ENCODE measurements at regions not wholly inside any gene's neighbourhood (a gene's known extent, or its start where the extent isn't known, plus 50 kb on each side); places are given as distances from the start of the nearest gene placed in this dataset.
A peak's percentile ranks its signal among the peaks of the same experiment; 100 is the strongest.

- no peaks in the 10 kb centered on the region for H3K4me1 ChIP-seq
- no peaks in the 10 kb centered on the region for H3K9me3 ChIP-seq
- no peak for TF ChIP-seq POLR2A (IDR thresholded peaks at IDR 0.05)
- no peak for TF ChIP-seq CTCF (IDR thresholded peaks at IDR 0.05)
- H3K36me3 ChIP-seq: no peaks in the 10 kb centered on the region
- no peak overlapping the region for H3K4me3 ChIP-seq
- H3K27ac ChIP-seq: no peak overlapping the region
- no peak for DNase-seq
- no peaks in the 10 kb centered on the region for H3K27me3 ChIP-seq
- intact Hi-C loops (cut with DNase I; ENCODE audit: low total_unique reads): no loop called here
Measured at GRCh38 chr15:95451938-95452337, 878.6 kb upstream of the NR2F2 start.

- Histone ChIP-seq H3K4me1 (no peaks in the 10 kb centered on the region), H3K27me3 (no peaks in the 10 kb centered on the region), H3K27ac (no peak overlapping the region), H3K9me3 (no peaks in the 10 kb centered on the region), H3K36me3 (no peaks in the 10 kb centered on the region), H3K4me3 (no peak overlapping the region)
- no peak for DNase-seq
- intact Hi-C loops (cut with DNase I; ENCODE audit: low total_unique reads): no loop called here
- no peak for TF ChIP-seq CTCF (IDR thresholded peaks at IDR 0.05)
- TF ChIP-seq POLR2A (IDR thresholded peaks at IDR 0.05): no peak
Measured at GRCh38 chr15:95454403-95455262, 875.9 kb upstream of the NR2F2 start.

GRCh38 chr15:95457520-95457919, 873.0 kb upstream of the NR2F2 start:
- H3K4me1 ChIP-seq: no peaks in the 10 kb centered on the region
- intact Hi-C loops (cut with DNase I; ENCODE audit: low total_unique reads): no loop called here
- no peaks in the 10 kb centered on the region for H3K9me3 ChIP-seq
- no peaks in the 10 kb centered on the region for H3K36me3 ChIP-seq
- DNase-seq: no peak
- H3K27ac ChIP-seq: peak overlapping the region in 1 of 2 donors; percentile 24
- no peak overlapping the region for H3K4me3 ChIP-seq
- TF ChIP-seq CTCF (IDR thresholded peaks at IDR 0.05): no peak
- no peak for TF ChIP-seq POLR2A (IDR thresholded peaks at IDR 0.05)
- H3K27me3 ChIP-seq: no peaks in the 10 kb centered on the region

DNA sequence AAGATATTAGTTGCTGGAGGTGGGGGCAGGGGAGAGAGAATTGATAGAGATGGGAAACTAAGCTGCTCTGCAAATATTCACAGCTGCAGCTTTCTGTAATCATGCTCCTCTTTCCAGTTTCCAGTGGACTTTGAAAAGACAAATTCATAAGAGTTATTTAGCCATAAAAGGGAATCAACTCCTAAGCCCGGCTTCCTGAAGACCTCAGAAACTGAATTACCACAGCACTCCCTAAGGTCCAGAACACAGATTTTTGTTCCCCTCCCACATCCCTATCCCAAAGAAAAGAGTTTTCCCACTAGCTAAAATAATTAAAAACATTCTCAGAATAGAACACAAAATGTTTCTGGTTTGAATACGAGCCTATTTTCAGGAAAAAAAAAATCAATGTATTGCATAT, 871.8 kb upstream of the NR2F2 start:
- intact Hi-C loops (cut with DNase I; ENCODE audit: low total_unique reads): no loop called here
- Histone ChIP-seq H3K36me3 (no peaks in the 10 kb centered on the region), H3K27me3 (no peaks in the 10 kb centered on the region), H3K4me3 (no peak overlapping the region), H3K27ac (peak overlapping the region; percentile 3 to 45), H3K4me1 (no peaks in the 10 kb centered on the region), H3K9me3 (no peaks in the 10 kb centered on the region)
- no peak for TF ChIP-seq POLR2A (IDR thresholded peaks at IDR 0.05)
- no peak for TF ChIP-seq CTCF (IDR thresholded peaks at IDR 0.05)
- no peak for DNase-seq

DNA sequence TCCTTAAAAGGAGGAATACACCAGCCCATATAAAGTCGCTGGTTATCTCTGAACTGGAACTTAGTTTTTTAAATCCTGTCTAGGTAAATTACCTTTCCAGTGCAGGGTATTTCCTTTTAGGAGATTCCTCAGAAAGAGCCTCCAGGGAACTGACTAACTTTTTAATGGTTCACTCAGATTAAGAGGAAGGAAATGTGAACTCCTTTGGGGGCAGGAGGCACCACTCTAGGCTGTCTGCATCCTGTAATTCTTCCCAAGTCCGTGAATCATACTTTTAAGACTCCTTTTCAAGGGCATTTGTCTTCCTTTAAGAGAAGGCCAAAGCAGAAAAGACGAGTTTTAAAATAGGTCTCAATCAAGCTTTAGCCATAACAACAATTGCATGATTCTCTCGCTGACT, 871.2 kb upstream of the NR2F2 start:
- Histone ChIP-seq H3K4me3 (no peak overlapping the region), H3K9me3 (no peaks in the 10 kb centered on the region), H3K27ac (peak overlapping the region; percentile 3 to 45), H3K27me3 (no peaks in the 10 kb centered on the region), H3K36me3 (no peaks in the 10 kb centered on the region), H3K4me1 (no peaks in the 10 kb centered on the region)
- intact Hi-C loops (cut with DNase I; ENCODE audit: low total_unique reads): no loop called here
- DNase-seq: no peak
- TF ChIP-seq CTCF (IDR thresholded peaks at IDR 0.05): no peak
- TF ChIP-seq POLR2A (IDR thresholded peaks at IDR 0.05): no peak

All from uterus (tissue), 3 donors.